ENCODE measurements at regions not wholly inside any gene's neighbourhood (a gene's known extent, or its start where the extent isn't known, plus 50 kb on each side); places are given as distances from the start of the nearest gene placed in this dataset.

DNA sequence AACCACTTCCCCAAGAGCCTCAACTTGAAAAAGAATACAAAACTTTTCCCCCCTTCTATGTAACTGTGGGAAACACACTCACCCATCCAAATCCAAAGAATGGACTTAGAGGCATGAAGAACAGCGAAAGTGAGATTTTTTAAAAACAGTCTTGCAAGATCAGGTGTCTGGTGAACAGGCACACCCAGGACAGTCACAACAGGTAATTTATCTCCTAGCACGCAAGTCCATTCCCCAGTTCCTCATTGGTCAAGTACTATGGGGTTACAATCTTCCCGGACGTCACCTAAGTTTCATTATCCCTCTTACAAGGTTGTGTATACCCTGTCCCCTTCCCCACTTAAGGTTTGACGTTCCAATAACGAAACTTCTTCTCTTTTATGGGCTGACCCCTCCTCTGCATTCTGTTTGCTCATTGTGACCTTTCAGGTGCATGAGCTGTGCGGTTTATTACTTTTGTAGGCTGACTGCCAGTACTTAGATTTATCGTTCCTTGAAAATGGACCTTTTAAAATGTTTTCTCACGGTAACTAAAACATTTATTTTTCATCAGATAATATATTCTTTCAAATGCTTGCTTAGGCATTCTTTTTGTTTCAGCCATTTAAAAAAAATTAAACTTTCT, 1401.9 kb downstream of the FAM181B start:
- H3K27me3 ChIP-seq, result no peaks in the 10 kb centered on the region
- no peaks in the 10 kb centered on the region for H3K36me3 ChIP-seq (replicated peaks; ENCODE audit: insufficient read depth, low read depth)
- H3K4me2 ChIP-seq, result no peak overlapping the region
- H3K9me2 ChIP-seq (replicated peaks; ENCODE audit: insufficient read depth), result no peaks in the 10 kb centered on the region
- H3K79me2 ChIP-seq, result no peaks in the 10 kb centered on the region
- no peaks in the 10 kb centered on the region for H3K9me3 ChIP-seq (ENCODE audit: low read depth)
- WGBS (ENCODE audit: low lambda C conversion rate, missing lambda C conversion rate), result 83% methylated on average over 9 of the region's 9 CpGs
- no peak overlapping the region for H3K27ac ChIP-seq
- H3K4me1 ChIP-seq (ENCODE audit: insufficient read depth), result no peaks in the 10 kb centered on the region
- no peak overlapping the region for H3K4me3 ChIP-seq
- no peak for DNase-seq (ENCODE audit: low spot score)
- no peak for TF ChIP-seq EZH2 (IDR thresholded peaks at IDR 0.05; ENCODE audit: borderline replicate concordance)
- no peak for TF ChIP-seq EZH2phosphoT487 (IDR thresholded peaks at IDR 0.05; ENCODE audit: low read depth, severe bottlenecking, unreplicated experiment)
- TF ChIP-seq, protein P1, sequence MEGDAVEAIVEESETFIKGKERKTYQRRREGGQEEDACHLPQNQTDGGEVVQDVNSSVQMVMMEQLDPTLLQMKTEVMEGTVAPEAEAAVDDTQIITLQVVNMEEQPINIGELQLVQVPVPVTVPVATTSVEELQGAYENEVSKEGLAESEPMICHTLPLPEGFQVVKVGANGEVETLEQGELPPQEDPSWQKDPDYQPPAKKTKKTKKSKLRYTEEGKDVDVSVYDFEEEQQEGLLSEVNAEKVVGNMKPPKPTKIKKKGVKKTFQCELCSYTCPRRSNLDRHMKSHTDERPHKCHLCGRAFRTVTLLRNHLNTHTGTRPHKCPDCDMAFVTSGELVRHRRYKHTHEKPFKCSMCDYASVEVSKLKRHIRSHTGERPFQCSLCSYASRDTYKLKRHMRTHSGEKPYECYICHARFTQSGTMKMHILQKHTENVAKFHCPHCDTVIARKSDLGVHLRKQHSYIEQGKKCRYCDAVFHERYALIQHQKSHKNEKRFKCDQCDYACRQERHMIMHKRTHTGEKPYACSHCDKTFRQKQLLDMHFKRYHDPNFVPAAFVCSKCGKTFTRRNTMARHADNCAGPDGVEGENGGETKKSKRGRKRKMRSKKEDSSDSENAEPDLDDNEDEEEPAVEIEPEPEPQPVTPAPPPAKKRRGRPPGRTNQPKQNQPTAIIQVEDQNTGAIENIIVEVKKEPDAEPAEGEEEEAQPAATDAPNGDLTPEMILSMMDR (IDR thresholded peaks at IDR 0.05; ENCODE audit: poor library complexity), result no peak
- no peak overlapping the region for H2AFZ ChIP-seq
- no peaks in the 10 kb centered on the region for H4K20me1 ChIP-seq (ENCODE audit: insufficient read depth, poor library complexity, severe bottlenecking)

DNA sequence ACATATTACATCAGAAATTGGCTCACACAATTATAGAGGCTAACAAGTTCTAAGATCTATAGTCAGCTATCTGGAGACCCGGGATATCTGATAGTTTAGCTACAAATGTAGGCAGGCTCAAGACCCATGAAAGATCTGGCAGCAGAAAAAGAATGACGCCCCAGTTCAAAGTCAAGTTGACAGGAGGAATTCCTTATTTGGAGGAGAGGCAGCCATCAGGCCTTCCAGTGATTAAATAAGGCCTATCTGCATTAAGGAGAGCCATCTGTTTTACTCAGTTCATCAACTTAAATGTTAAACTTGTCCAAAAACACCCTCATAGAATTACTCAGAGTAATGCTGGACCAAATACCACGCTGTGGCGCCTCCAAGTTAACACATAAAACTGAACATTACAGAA, 1402.6 kb downstream of the FAM181B start:
- Histone ChIP-seq H2AFZ (no peak overlapping the region), H3K27me3 (no peaks in the 10 kb centered on the region), H3K4me3 (no peak overlapping the region), H3K4me1 (ENCODE audit: insufficient read depth) (no peaks in the 10 kb centered on the region), H3K36me3 (replicated peaks; ENCODE audit: insufficient read depth, low read depth) (no peaks in the 10 kb centered on the region), H3K79me2 (no peaks in the 10 kb centered on the region), H3K27ac (no peak overlapping the region), H3K9me3 (ENCODE audit: low read depth) (no peaks in the 10 kb centered on the region), H4K20me1 (ENCODE audit: insufficient read depth, poor library complexity, severe bottlenecking) (no peaks in the 10 kb centered on the region), H3K4me2 (no peak overlapping the region), H3K9me2 (replicated peaks; ENCODE audit: insufficient read depth) (no peaks in the 10 kb centered on the region)
- no peak for DNase-seq (ENCODE audit: low spot score)
- no peak for TF ChIP-seq EZH2 (IDR thresholded peaks at IDR 0.05; ENCODE audit: borderline replicate concordance)
- no peak for TF ChIP-seq EZH2phosphoT487 (IDR thresholded peaks at IDR 0.05; ENCODE audit: low read depth, severe bottlenecking, unreplicated experiment)
- TF ChIP-seq, protein P1 (IDR thresholded peaks at IDR 0.05; ENCODE audit: poor library complexity), result no peak
- 92% methylated on average over 4 of the region's 4 CpGs for WGBS (ENCODE audit: low lambda C conversion rate, missing lambda C conversion rate)

DNA sequence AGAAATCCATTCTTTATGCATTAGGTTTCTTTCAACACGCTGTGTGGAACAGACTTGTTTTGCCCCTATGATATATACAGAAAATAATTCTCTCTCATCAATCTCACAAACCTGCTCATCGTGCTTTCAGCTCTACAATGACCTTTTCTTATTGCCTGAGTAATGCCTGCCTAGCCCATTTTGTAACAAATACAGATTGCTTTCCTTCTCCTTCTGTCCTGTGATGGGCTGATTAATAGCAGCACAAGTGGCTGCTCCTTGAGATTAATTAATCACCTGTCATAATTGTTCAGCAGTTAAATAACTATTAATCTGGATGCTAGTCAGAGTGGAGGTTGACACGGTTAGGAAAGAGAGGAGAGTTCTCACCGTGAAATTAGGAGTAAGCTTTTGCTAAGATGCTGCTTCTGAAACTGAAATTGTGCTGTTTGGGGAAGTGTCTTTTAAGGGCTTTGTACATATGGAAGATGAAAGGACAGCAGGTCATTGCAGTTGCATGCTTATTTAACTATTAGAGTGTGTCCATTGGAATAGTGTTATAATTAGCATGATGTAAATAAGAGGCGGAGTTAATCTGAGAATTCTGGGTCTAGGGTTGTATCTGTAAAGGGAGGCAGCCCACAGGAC, 1430.5 kb downstream of the FAM181B start:
- no peaks in the 10 kb centered on the region for H3K36me3 ChIP-seq (replicated peaks; ENCODE audit: insufficient read depth, low read depth)
- no peak overlapping the region for H3K4me2 ChIP-seq
- H2AFZ ChIP-seq, result no peak overlapping the region
- DNase-seq (ENCODE audit: low spot score), result no peak
- no peaks in the 10 kb centered on the region for H4K20me1 ChIP-seq (ENCODE audit: insufficient read depth, poor library complexity, severe bottlenecking)
- WGBS (ENCODE audit: low lambda C conversion rate, missing lambda C conversion rate), result 89% methylated on average over 5 of the region's 5 CpGs
- no peaks in the 10 kb centered on the region for H3K9me3 ChIP-seq (ENCODE audit: low read depth)
- no peak overlapping the region for H3K27ac ChIP-seq
- TF ChIP-seq, protein P1 (IDR thresholded peaks at IDR 0.05; ENCODE audit: poor library complexity), result no peak
- TF ChIP-seq EZH2 (IDR thresholded peaks at IDR 0.05; ENCODE audit: borderline replicate concordance) (no peak), EZH2phosphoT487 (IDR thresholded peaks at IDR 0.05; ENCODE audit: low read depth, severe bottlenecking, unreplicated experiment) (no peak)
- peaks cover 9% of the 10 kb centered on the region for H3K4me1 ChIP-seq (ENCODE audit: insufficient read depth)
- H3K27me3 ChIP-seq, result no peaks in the 10 kb centered on the region
- no peaks in the 10 kb centered on the region for H3K79me2 ChIP-seq
- H3K4me3 ChIP-seq, result no peak overlapping the region
- H3K9me2 ChIP-seq (replicated peaks; ENCODE audit: insufficient read depth), result no peaks in the 10 kb centered on the region
